OCI-LY3 (cell line): ENCODE measurements at regions not wholly inside any gene's neighbourhood (a gene's known extent, or its start where the extent isn't known, plus 50 kb on each side); places are given as distances from the start of the nearest gene placed in this dataset.

Experiments
- EZH2phosphoT487 ChIP-seq: fragments of 200-600 bp; shearing (Covaris generic); IDR thresholded peaks from 2 replicates; pipeline ENCODE4 v1.6.1; 2018; ENCODE audit warnings: antibody characterized with exemption, mixed run types, low read depth
- TF ChIP-seq, protein P1 (sequence below): fragments of 200-600, 300-600 bp; sonication (generic); IDR thresholded peaks from 2 replicates; pipeline ENCODE4 v1.5.1; 2014; ENCODE audit warnings: antibody characterized with exemption, low read length, low read depth

GRCh38 chr5:38724301-38725030, 121.3 kb upstream of the OSMR start:
- no peak for TF ChIP-seq EZH2phosphoT487
- TF ChIP-seq, protein P1, sequence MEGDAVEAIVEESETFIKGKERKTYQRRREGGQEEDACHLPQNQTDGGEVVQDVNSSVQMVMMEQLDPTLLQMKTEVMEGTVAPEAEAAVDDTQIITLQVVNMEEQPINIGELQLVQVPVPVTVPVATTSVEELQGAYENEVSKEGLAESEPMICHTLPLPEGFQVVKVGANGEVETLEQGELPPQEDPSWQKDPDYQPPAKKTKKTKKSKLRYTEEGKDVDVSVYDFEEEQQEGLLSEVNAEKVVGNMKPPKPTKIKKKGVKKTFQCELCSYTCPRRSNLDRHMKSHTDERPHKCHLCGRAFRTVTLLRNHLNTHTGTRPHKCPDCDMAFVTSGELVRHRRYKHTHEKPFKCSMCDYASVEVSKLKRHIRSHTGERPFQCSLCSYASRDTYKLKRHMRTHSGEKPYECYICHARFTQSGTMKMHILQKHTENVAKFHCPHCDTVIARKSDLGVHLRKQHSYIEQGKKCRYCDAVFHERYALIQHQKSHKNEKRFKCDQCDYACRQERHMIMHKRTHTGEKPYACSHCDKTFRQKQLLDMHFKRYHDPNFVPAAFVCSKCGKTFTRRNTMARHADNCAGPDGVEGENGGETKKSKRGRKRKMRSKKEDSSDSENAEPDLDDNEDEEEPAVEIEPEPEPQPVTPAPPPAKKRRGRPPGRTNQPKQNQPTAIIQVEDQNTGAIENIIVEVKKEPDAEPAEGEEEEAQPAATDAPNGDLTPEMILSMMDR = no peak
